Activated naive CD4-positive, alpha-beta T cell treated with anti-CD3 and anti-CD28 coated beads, Interleukin-2, amount 50 U/mL, for 72 hours (primary cell): ENCODE measurements at regions not wholly inside any gene's neighbourhood (a gene's known extent, or its start where the extent isn't known, plus 50 kb on each side); places are given as distances from the start of the nearest gene placed in this dataset.

Source experiments
- ATAC-seq, 2 donors: fragments of 150-1000 bp; cut with Tn5 transposase; 2 replicates each; pipeline ENCODE4 v1.10.0; 2021; ENCODE audit warnings: mild to moderate bottlenecking in 2 of 2, moderate library complexity in 2 of 2
- DNase-seq, 2 donors: peaks; one replicate each; pipeline ENCODE4 v3.0.0; 2021 to 2022; ENCODE audit warnings: low spot score in 2 of 2
- H3K27ac Mint-ChIP-seq, 2 donors: one replicate each; pipeline ENCODE4 v1.8.0; 2022; ENCODE audit warnings: mild to moderate bottlenecking in 2 of 2, mixed read lengths in 2 of 2
- H3K36me3 Mint-ChIP-seq, 2 donors: one replicate each; pipeline ENCODE4 v1.8.0; 2022; ENCODE audit warnings: mixed read lengths in 2 of 2
- H3K9me3 Mint-ChIP-seq, 2 donors: one replicate each; pipeline ENCODE4 v1.8.0; 2022; ENCODE audit warnings: mixed read lengths in 2 of 2

GRCh38 chr4:81617545-81617944, 145.8 kb upstream of the RASGEF1B start:
- Mint-ChIP-seq H3K9me3 (peaks cover 3 to 9% of the 10 kb centered on the region in 2 donors), H3K27ac (no peak overlapping the region), H3K36me3 (no peaks in the 10 kb centered on the region)
- ATAC-seq (no peak), DNase-seq (no peak)

DNA sequence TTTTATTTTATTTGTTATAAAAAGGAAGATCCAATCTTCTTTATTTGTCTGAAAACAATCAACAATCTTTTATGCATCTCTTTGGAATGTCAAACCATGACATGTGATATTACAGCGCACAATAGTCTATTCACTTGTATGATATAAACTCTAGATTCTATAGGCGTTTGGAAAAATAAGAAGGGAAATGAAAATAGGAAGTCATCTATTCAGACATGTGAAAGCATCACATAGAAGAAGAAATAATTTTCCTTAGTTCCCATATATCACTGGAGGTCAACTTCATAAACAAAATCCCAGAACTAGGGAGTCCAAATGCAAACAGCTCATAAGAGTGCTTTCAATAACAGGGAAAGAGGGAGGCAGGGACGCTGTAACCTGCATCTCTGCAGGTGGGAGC, 139.5 kb upstream of the RASGEF1B start:
- DNase-seq (no peak), ATAC-seq (no peak)
- H3K36me3 Mint-ChIP-seq = no peaks in the 10 kb centered on the region
- H3K27ac Mint-ChIP-seq = no peak overlapping the region
- no peaks in the 10 kb centered on the region for H3K9me3 Mint-ChIP-seq

GRCh38 chr4:81609844-81610243, 138.1 kb upstream of the RASGEF1B start:
- Mint-ChIP-seq H3K36me3 (no peaks in the 10 kb centered on the region), H3K9me3 (no peaks in the 10 kb centered on the region), H3K27ac (no peak overlapping the region)
- no peak for ATAC-seq
- DNase-seq = no peak

DNA sequence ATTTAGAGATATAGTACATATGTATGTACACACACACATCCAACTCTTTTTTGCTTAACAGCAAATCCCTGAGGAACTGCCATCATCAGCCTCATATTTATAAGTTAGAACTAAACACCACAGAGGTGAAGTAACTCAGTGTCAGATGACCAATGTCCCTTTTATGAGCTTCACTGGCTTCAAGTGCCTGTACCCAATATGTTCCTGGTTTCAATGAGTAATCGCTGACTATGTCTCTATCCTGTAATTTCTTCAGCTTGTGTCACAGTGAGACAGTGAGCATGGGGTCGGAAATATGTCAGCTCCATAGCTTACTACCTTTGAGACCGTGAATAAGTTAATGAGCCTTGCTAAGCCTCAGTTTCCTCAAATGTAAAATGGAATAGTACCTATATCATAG, 136.2 kb upstream of the RASGEF1B start:
- ATAC-seq = peak in 1 of 2 donors; percentile 48
- DNase-seq = no peak
- Mint-ChIP-seq H3K9me3 (no peaks in the 10 kb centered on the region), H3K27ac (no peak overlapping the region), H3K36me3 (no peaks in the 10 kb centered on the region)

- ATAC-seq = no peak
- H3K27ac Mint-ChIP-seq = no peak overlapping the region
- DNase-seq = no peak
- H3K36me3 Mint-ChIP-seq = no peaks in the 10 kb centered on the region
- no peaks in the 10 kb centered on the region for H3K9me3 Mint-ChIP-seq
These were observed 135.2 kb upstream of the RASGEF1B start for GRCh38 chr4:81606801-81607501.

GRCh38 chr4:81606166-81606565, 134.5 kb upstream of the RASGEF1B start:
- Mint-ChIP-seq H3K9me3 (no peaks in the 10 kb centered on the region), H3K27ac (no peak overlapping the region), H3K36me3 (no peaks in the 10 kb centered on the region)
- ATAC-seq (no peak), DNase-seq (no peak)

- no peak for ATAC-seq
- DNase-seq = no peak
- H3K36me3 Mint-ChIP-seq = no peaks in the 10 kb centered on the region
These were observed 133.6 kb upstream of the RASGEF1B start for GRCh38 chr4:81605271-81605670.

GRCh38 chr4:81604683-81605218, 133.0 kb upstream of the RASGEF1B start:
- Mint-ChIP-seq H3K36me3 (no peaks in the 10 kb centered on the region), H3K9me3 (no peaks in the 10 kb centered on the region), H3K27ac (no peak overlapping the region)
- DNase-seq (no peak), ATAC-seq (no peak)

More at GRCh38 chr4:81605271-81605670, 133.6 kb upstream of the RASGEF1B start:
- H3K27ac Mint-ChIP-seq = no peak overlapping the region
- no peaks in the 10 kb centered on the region for H3K9me3 Mint-ChIP-seq

DNA sequence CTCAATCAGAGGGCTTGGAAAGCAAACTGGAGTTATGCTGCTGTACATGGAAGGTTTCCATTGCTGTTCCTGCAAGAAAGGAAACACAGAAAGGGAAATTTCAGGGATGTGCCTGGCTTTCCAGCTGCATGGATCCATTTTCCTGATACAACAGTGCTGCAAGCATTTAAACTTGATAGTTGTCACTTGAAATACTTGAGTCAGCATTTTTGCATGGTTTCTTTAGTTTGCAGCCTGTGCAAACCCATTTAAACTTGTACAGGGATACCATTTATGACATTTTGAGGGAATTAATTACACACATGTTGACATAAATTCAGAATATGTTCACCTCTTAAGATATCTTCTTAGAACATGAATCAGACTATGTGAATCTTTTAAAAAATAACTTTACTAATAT, 131.1 kb upstream of the RASGEF1B start:
- Mint-ChIP-seq H3K27ac (no peak overlapping the region), H3K36me3 (no peaks in the 10 kb centered on the region), H3K9me3 (no peaks in the 10 kb centered on the region)
- no peak for DNase-seq
- no peak for ATAC-seq

DNA sequence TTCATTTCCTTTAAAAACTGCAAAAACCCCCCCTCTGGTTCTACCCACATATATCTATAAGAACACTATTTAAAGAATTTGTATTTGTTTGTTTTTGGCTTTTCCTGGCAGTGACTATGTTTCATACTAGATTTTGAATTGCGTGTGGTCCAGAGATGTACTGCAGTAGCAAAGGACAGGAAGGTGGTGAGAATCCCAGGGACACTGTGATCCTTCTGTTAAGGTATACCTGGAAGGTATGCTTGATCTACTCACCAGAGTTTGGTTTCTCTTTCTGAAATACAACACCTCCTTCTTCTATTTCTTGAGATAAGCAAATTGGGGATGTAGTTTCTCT, 129.6 kb upstream of the RASGEF1B start:
- DNase-seq (no peak), ATAC-seq (no peak)
- no peak overlapping the region for H3K27ac Mint-ChIP-seq
- no peaks in the 10 kb centered on the region for H3K36me3 Mint-ChIP-seq
- H3K9me3 Mint-ChIP-seq = no peaks in the 10 kb centered on the region

DNA sequence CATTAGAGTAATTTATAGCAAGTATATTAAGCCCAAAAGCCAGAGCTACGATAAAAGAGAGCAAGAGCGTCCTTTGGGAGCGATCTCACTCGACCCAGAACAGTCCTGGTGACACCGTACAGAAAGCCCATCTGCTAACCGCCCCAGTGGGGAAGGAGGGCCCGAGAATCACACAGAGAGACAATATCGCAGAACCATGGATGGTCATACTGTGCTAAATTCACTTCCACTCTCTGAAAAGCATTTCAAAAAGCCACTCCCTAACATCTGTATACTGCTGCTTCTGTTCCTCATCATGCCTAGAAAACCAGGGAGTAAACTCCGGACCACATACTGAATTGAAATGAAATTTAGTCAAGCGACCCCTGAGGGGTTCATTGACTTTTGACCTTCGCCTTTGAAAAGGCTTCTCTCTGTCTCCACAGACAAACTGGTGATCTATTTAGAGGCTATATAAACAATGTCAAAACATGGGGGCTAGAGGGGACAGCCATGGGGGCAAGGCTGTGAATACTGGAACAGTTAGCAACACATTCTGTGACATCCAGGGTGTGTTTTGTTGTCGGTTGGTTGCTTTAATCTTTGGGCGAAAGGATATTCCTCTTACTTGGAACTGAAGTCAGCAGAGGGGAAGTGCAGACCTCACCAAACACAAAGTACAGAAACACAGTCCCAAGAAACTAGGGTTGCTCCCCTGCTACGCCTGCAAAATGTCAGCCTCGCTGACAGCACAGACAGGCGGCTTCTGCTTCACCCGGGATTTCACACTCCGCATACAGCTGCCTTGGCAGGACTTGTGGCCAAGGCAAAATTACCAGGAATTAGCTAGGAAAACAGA, 129.0 kb upstream of the RASGEF1B start:
- Mint-ChIP-seq H3K36me3 (no peaks in the 10 kb centered on the region), H3K9me3 (no peaks in the 10 kb centered on the region), H3K27ac (no peak overlapping the region)
- ATAC-seq = no peak
- no peak for DNase-seq

DNA sequence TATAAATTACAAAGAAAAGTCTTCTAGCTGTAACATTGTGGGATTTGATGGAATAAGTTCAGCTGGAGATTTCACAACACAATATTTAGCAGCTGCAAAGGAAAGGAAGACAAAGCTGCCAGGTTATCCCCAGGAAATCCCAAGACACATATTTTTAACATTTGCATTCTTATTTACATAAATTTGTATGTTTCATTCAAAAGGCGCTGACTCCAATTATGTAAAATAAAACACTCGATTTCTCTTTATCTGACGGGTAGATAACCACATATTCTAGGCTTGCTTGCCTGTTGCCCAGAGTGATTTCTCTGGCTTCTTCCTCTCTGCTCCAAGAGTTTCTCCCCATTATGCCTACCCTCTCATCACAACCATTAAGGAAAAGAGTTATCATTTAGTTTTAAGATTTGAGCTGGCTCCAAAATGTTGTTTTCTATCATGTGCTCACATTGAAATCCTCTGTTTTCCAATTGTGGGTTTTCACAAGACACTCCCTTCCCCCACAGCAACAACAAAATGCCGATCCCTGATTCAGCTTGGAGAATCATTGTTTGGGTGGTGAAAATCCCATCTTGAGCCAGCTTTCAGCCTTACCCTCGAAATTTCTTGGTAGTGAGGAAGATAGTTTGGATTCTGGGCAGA, 128.2 kb upstream of the RASGEF1B start:
- ATAC-seq (no peak), DNase-seq (no peak)
- Mint-ChIP-seq H3K27ac (no peak overlapping the region), H3K36me3 (no peaks in the 10 kb centered on the region), H3K9me3 (no peaks in the 10 kb centered on the region)

GRCh38 chr4:81595798-81596610, 124.3 kb upstream of the RASGEF1B start:
- ATAC-seq (no peak), DNase-seq (no peak)
- Mint-ChIP-seq H3K36me3 (peaks cover 6% of the 10 kb centered on the region in 2 donors), H3K27ac (no peak overlapping the region), H3K9me3 (peaks cover 0 to 9% of the 10 kb centered on the region in 2 donors)

- no peak overlapping the region for H3K27ac Mint-ChIP-seq
- H3K9me3 Mint-ChIP-seq = peaks cover 0 to 9% of the 10 kb centered on the region in 2 donors
- DNase-seq (no peak), ATAC-seq (no peak)
- peaks cover 6% of the 10 kb centered on the region in 2 donors for H3K36me3 Mint-ChIP-seq
These were observed 123.6 kb upstream of the RASGEF1B start for GRCh38 chr4:81595287-81595686.

- Mint-ChIP-seq H3K36me3 (peaks cover 6% of the 10 kb centered on the region in 2 donors), H3K9me3 (peaks cover 0 to 9% of the 10 kb centered on the region in 2 donors), H3K27ac (no peak overlapping the region)
- no peak for DNase-seq
- no peak for ATAC-seq
These were observed 122.9 kb upstream of the RASGEF1B start for GRCh38 chr4:81594490-81595159.

DNA sequence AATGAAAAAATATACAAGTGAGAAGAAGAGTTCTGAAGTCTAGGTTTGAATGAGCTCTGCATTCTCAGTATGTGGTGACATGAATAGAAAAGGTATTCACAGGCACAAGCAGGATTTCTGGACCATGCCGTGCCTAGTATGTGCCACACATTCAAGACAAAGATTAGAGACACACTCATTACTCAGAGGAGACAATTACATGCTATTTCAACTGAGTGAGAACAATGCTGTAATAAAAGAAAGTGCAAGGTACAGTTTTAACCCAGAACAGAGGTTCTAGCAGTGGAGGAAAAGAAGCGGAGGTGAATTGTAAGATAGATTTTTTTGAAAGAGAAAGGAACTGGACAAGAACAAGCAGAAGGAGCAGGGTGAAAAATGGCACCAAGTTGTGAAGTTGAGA, 121.0 kb upstream of the RASGEF1B start:
- Mint-ChIP-seq H3K9me3 (peaks cover 0 to 9% of the 10 kb centered on the region in 2 donors), H3K27ac (peak overlapping the region in 1 of 2 donors; percentile 18), H3K36me3 (peaks cover 6% of the 10 kb centered on the region in 2 donors)
- ATAC-seq (no peak), DNase-seq (no peak)
